Hepatocyte (in vitro differentiated cells): ENCODE measurements at regions not wholly inside any gene's neighbourhood (a gene's known extent, or its start where the extent isn't known, plus 50 kb on each side); places are given as distances from the start of the nearest gene placed in this dataset.

Experiments
- CTCF ChIP-seq: fragments of 200-600 bp; sonication (generic); IDR thresholded peaks from 2 replicates; pipeline ENCODE4 v1.5.1; 2016; ENCODE audit warnings: antibody characterized with exemption, mild to moderate bottlenecking; ENCODE audit not compliant: poor library complexity
- EZH2 ChIP-seq: fragments of 200-600 bp; sonication (generic); IDR thresholded peaks from 2 replicates; pipeline ENCODE4 v1.6.1; 2016; ENCODE audit warnings: antibody characterized with exemption, mild to moderate bottlenecking, borderline replicate concordance
- EZH2phosphoT487 ChIP-seq: fragments of 200-600 bp; sonication (generic); IDR thresholded peaks from one replicate; pipeline ENCODE4 v1.6.1; 2018; ENCODE audit warnings: antibody characterized with exemption, mild to moderate bottlenecking, low read depth, moderate library complexity; ENCODE audit not compliant: unreplicated experiment, severe bottlenecking

DNA sequence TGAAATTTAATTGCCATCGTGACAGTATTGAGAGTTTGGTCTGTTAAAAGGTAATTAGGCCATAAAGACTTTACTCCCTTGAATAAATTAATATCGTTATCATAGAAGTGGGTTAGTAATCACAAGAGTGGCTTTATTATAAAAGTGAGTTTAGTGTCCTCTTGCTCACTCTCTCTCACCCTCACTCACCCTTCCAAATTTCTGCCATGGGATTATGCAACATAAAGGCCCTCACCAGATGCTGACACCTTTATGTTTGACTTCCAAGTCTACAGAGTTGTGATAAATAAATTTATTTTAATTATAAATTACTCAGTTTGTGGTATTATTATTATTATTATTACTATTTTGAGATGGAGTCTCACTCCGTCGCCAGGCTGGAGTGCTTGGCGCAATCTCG lies 1070.8 kb downstream of the PCDH18 start:
- TF ChIP-seq CTCF (no peak), EZH2 (no peak), EZH2phosphoT487 (no peak)
